HG03108 (cell line): ENCODE measurements at regions not wholly inside any gene's neighbourhood (a gene's known extent, or its start where the extent isn't known, plus 50 kb on each side); places are given as distances from the start of the nearest gene placed in this dataset.

Experiments used
- ATAC-seq: cut with Tn5 transposase; IDR thresholded peaks from one replicate; pipeline ENCODE4 v1.9.1; 2021; ENCODE audit warnings: moderate library complexity; ENCODE audit not compliant: unreplicated experiment

- ATAC-seq, result no peak
Measured at GRCh38 chr1:79074975-79075374, 68.4 kb upstream of the ADGRL4 start.

- ATAC-seq, result no peak
Measured at GRCh38 chr1:79069828-79070227, 63.3 kb upstream of the ADGRL4 start.

GRCh38 chr1:79059341-79059740 lies 52.8 kb upstream of the ADGRL4 start:
- no peak for ATAC-seq
